CD4-positive, alpha-beta T cell (primary cell): ENCODE measurements at regions not wholly inside any gene's neighbourhood (a gene's known extent, or its start where the extent isn't known, plus 50 kb on each side); places are given as distances from the start of the nearest gene placed in this dataset.

Experiments used
- ATAC-seq: fragments of 200-7000 bp; cut with Tn5 transposase; one replicate; pipeline ENCODE4 v1.10.0; 2022; ENCODE audit warnings: mild to moderate bottlenecking; ENCODE audit not compliant: poor library complexity
- CTCF ChIA-PET: fragments of 350-600 bp; sonication (Branson Sonifier 250); formaldehyde crosslinking; loops from one replicate; lab custom pipeline; 2021; ENCODE audit warnings: antibody characterized with exemption, inconsistent platforms; lab: Charles Lee
- POLR2A ChIA-PET: fragments of 350-600 bp; sonication (Branson Sonifier 250); formaldehyde crosslinking; loops from one replicate; lab custom pipeline; 2021; ENCODE audit warnings: antibody characterized with exemption, inconsistent platforms; lab: Charles Lee
- DNase-seq, 14 experiments: peaks; one replicate each; pipeline ENCODE4 v3.0.0-alpha.2; 2013 to 2020; ENCODE audit warnings: mixed read lengths in 2 of 14
- H3K27ac ChIP-seq, 2 donors: one replicate each; pipeline versions ENCODE4 v1.5.1 to v1.7.0; 2013; ENCODE audit warnings: low read length in 2 of 2, low read depth in 1 of 2, mild to moderate bottlenecking in 1 of 2
- H3K27me3 ChIP-seq, 2 experiments: 1 replicate in 1 of 2; 2 replicates in 1 of 2; pipeline versions ENCODE4 v1.6.1 to v1.7.0; 2013; ENCODE audit warnings: low read length in 2 of 2, control low read depth in 1 of 2, mild to moderate bottlenecking in 1 of 2, moderate library complexity in 1 of 2; ENCODE audit not compliant: insufficient read depth in 2 of 2, control insufficient read depth in 1 of 2
- H3K36me3 ChIP-seq: one replicate; pipeline ENCODE4 v1.6.1; 2013; ENCODE audit warnings: low read length, control low read depth; ENCODE audit not compliant: insufficient read depth
- H3K4me1 ChIP-seq: one replicate; pipeline ENCODE4 v1.6.1; 2013; ENCODE audit warnings: low read length, control low read depth; ENCODE audit not compliant: insufficient read depth
- H3K4me3 ChIP-seq: one replicate; pipeline ENCODE4 v1.5.1; 2013; ENCODE audit warnings: mild to moderate bottlenecking, low read length, moderate library complexity
- H3K9me3 ChIP-seq, 2 experiments: 1 replicate in 1 of 2; 2 replicates in 1 of 2; pipeline versions ENCODE4 v1.6.1 to v1.7.0; 2013; ENCODE audit warnings: low read length in 2 of 2, mild to moderate bottlenecking in 2 of 2, control low read depth in 1 of 2, moderate library complexity in 1 of 2; ENCODE audit not compliant: control insufficient read depth in 1 of 2, insufficient read depth in 1 of 2
- H3K27ac Mint-ChIP-seq: one replicate; pipeline ENCODE4 v1.8.0; 2020; ENCODE audit warnings: mixed read lengths
- H3K27me3 Mint-ChIP-seq: one replicate; pipeline ENCODE4 v1.8.0; 2021; ENCODE audit warnings: mixed read lengths
- H3K36me3 Mint-ChIP-seq: one replicate; pipeline ENCODE4 v1.8.0; 2021; ENCODE audit warnings: low read depth, mixed read lengths
- H3K4me1 Mint-ChIP-seq: one replicate; pipeline ENCODE4 v1.8.0; 2021; ENCODE audit warnings: low read depth, mixed read lengths
- H3K4me3 Mint-ChIP-seq: one replicate; pipeline ENCODE4 v1.8.0; 2020; ENCODE audit warnings: mild to moderate bottlenecking, mixed read lengths
- H3K9me3 Mint-ChIP-seq: one replicate; pipeline ENCODE4 v1.8.0; 2020; ENCODE audit warnings: mixed read lengths
- intact Hi-C, 2 experiments: fragments of 100-400 bp; cut with DNase I in 1 of 2; cut with micrococcal nuclease in 1 of 2; formaldehyde crosslinking; loops; one replicate each; pipeline versions ENCODE4 v1.15.1 to v1.9.0; 2023 to 2025; cut with DNase I, micrococcal nuclease
- TF ChIP-seq, protein P1 (sequence below): fragments of 200-600 bp; IDR thresholded peaks from one replicate; pipeline ENCODE4 v1.8.0; 2022; ENCODE audit warnings: antibody characterized with exemption, mild to moderate bottlenecking

GRCh38 chr16:85402910-85403692, 210.0 kb upstream of the GSE1 start:
- H3K27me3 Mint-ChIP-seq: no peaks in the 10 kb centered on the region
- DNase-seq (peak in 1 of 14 experiments; percentile 28), ATAC-seq (no peak)
- Histone ChIP-seq H3K9me3 (peaks cover 0 to 15% of the 10 kb centered on the region in 2 experiments), H3K27ac (no peak overlapping the region), H3K36me3 (no peaks in the 10 kb centered on the region), H3K27me3 (no peaks in the 10 kb centered on the region), H3K4me1 (no peaks in the 10 kb centered on the region), H3K4me3 (no peak overlapping the region)
- H3K27ac Mint-ChIP-seq: no peak overlapping the region
- TF ChIP-seq, protein P1, sequence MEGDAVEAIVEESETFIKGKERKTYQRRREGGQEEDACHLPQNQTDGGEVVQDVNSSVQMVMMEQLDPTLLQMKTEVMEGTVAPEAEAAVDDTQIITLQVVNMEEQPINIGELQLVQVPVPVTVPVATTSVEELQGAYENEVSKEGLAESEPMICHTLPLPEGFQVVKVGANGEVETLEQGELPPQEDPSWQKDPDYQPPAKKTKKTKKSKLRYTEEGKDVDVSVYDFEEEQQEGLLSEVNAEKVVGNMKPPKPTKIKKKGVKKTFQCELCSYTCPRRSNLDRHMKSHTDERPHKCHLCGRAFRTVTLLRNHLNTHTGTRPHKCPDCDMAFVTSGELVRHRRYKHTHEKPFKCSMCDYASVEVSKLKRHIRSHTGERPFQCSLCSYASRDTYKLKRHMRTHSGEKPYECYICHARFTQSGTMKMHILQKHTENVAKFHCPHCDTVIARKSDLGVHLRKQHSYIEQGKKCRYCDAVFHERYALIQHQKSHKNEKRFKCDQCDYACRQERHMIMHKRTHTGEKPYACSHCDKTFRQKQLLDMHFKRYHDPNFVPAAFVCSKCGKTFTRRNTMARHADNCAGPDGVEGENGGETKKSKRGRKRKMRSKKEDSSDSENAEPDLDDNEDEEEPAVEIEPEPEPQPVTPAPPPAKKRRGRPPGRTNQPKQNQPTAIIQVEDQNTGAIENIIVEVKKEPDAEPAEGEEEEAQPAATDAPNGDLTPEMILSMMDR: no peak
- intact Hi-C loops: no loop called here
- CTCF ChIA-PET: no interaction called here
- no peaks in the 10 kb centered on the region for H3K9me3 Mint-ChIP-seq
- POLR2A ChIA-PET: no interaction called here
- no peak overlapping the region for H3K4me3 Mint-ChIP-seq
- H3K4me1 Mint-ChIP-seq: no peaks in the 10 kb centered on the region
- no peaks in the 10 kb centered on the region for H3K36me3 Mint-ChIP-seq

GRCh38 chr16:85403693-85404092, 209.4 kb upstream of the GSE1 start:
- POLR2A ChIA-PET: no interaction called here
- ATAC-seq: no peak
- no peak overlapping the region for H3K4me3 Mint-ChIP-seq

DNA sequence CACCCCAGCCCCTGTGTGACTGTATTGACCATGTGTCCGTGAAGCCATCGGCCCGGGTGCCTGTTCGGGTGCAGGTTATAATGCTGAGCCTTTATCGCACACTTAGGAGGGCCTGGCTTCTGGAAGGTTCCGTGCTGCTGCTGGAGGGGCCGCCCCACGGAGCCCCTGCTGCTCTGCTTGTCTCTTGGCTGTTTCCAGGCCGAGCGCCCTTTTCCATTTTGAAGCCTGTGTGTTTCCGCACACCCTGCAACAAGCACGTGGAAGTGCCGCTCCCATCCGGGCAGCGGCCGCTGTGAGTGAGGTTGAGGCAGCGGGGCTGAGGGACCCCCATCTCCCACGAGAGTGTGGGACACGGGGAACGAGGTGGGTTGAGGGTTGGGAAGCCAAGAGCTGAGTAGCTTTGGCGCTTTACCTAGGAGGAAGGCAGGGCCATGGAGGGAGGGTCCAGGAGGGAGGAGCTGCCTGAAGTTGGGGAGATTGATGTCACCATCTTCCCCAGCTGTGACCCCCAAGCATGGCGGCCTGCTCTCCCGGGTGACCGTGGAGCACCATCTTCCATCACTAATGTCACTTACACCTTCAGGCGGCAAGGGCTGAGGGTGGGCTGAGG, 200.1 kb upstream of the GSE1 start:
- Mint-ChIP-seq H3K27me3 (no peaks in the 10 kb centered on the region), H3K4me3 (no peak overlapping the region), H3K9me3 (no peaks in the 10 kb centered on the region), H3K27ac (no peak overlapping the region), H3K36me3 (no peaks in the 10 kb centered on the region), H3K4me1 (no peaks in the 10 kb centered on the region)
- peak in 1 of 14 experiments; percentile 28 for DNase-seq
- Histone ChIP-seq H3K4me1 (peaks cover 10% of the 10 kb centered on the region), H3K4me3 (no peak overlapping the region), H3K36me3 (no peaks in the 10 kb centered on the region), H3K27ac (no peak overlapping the region), H3K27me3 (no peaks in the 10 kb centered on the region), H3K9me3 (peaks cover 0 to 15% of the 10 kb centered on the region in 2 experiments)
- TF ChIP-seq, protein P1: no peak
- ChIA-PET CTCF (no interaction called here), POLR2A (no interaction called here)
- no peak for ATAC-seq
- intact Hi-C loops: no loop called here

More at GRCh38 chr16:85403693-85404092, 209.4 kb upstream of the GSE1 start:
- no peak overlapping the region for H3K4me3 ChIP-seq
- intact Hi-C loops: no loop called here
- DNase-seq: no peak
- H3K27ac ChIP-seq: no peak overlapping the region
- no peaks in the 10 kb centered on the region for H3K27me3 ChIP-seq
- no peaks in the 10 kb centered on the region for H3K4me1 ChIP-seq
- Mint-ChIP-seq H3K36me3 (no peaks in the 10 kb centered on the region), H3K27me3 (no peaks in the 10 kb centered on the region), H3K4me1 (no peaks in the 10 kb centered on the region), H3K9me3 (no peaks in the 10 kb centered on the region), H3K27ac (no peak overlapping the region)
- TF ChIP-seq, protein P1: no peak
- peaks cover 0 to 15% of the 10 kb centered on the region in 2 experiments for H3K9me3 ChIP-seq
- CTCF ChIA-PET: no interaction called here
- H3K36me3 ChIP-seq: no peaks in the 10 kb centered on the region
